Activated CD4-positive, alpha-beta T cell treated with anti-CD3 and anti-CD28 coated beads, Interleukin-2, amount 50 U/mL, for 4 hours (primary cell): ENCODE measurements at regions not wholly inside any gene's neighbourhood (a gene's known extent, or its start where the extent isn't known, plus 50 kb on each side); places are given as distances from the start of the nearest gene placed in this dataset.
"Not testable (repeated sequence)": the region's sequence is repeated elsewhere in the genome, so short reads cannot be mapped to it uniquely, and the experiment has no call there.

ENCODE experiments used
- DNase-seq, 2 experiments: peaks; one replicate each; pipeline ENCODE4 v3.0.0-alpha.2; 2020

GRCh38 chr4:18513861-18514260, 492.3 kb upstream of the LCORL start:
- DNase-seq, result no peak

- DNase-seq, result no peak
These were observed 491.2 kb upstream of the LCORL start for GRCh38 chr4:18512718-18513117.

- DNase-seq, result no peak
These were observed 490.2 kb upstream of the LCORL start for GRCh38 chr4:18511727-18512126.

- no peak for DNase-seq
These were observed 487.2 kb upstream of the LCORL start for GRCh38 chr4:18508786-18509185.

GRCh38 chr4:18480928-18481327, 459.4 kb upstream of the LCORL start:
- DNase-seq, result no peak

GRCh38 chr4:18480342-18480741, 458.8 kb upstream of the LCORL start:
- no peak for DNase-seq

GRCh38 chr4:18479825-18480224, 458.3 kb upstream of the LCORL start:
- no peak for DNase-seq

- DNase-seq, result no peak
These were observed 442.5 kb upstream of the LCORL start for GRCh38 chr4:18463987-18464559.

DNA sequence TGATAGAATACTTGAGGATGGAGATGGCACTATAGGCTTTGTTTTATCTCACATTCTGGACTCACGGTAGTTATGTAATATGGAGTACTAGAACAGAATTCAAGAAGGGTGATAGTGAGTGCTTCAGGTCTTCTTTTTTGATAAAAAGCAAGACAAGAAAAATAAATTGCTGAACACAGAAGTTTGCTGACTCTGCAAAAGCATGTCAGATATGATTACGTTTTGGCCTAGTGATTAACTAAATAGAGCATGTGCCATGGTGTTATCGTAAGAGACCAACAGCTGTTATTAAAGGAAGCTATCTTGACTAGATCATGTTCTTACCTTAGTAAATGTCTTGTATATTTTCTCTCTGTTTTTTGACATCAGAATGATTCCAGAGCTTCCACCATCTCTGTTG, 436.9 kb upstream of the LCORL start:
- no peak for DNase-seq

DNA sequence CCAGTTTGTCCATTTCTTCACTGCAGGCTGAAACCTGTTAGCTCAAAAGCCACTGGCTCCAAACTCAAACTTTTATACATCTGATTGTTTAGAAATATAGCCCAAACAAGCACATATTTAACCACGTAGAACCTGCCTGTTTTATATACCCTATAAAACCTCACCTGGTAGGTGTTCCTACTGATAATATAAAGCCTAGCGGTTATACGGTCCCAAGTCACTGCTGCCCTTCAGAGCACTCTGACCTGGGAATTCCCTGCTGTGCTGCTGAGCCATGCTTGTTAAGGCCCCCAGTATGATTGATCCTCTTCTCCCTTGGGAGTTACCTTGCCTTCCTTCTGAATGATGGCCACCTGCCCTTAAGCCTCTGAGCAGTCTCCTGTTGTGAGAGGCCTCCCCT, 432.8 kb upstream of the LCORL start:
- no peak for DNase-seq

DNA sequence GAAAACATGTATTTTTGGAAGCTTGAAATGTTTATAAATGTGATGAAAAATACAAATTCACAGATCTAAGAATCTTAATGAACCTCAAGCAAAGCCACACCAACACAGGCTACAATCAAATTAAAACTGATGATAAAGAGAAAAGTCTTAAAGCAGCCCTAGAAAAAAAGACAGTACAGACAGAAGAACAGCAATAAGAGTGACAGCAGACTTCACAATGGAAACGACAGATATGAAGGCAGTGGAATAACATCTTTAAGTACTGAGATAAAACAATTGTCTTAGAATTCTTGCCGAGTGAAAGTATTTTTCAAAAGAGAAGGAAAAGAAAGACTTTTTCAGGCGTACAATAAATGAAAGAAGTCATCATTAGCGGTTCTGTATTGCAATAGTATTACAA, 423.6 kb upstream of the LCORL start:
- no peak for DNase-seq

- no peak for DNase-seq
These were observed 422.7 kb upstream of the LCORL start for GRCh38 chr4:18444206-18444605.

- no peak for DNase-seq
These were observed 421.4 kb upstream of the LCORL start for GRCh38 chr4:18442957-18443356.

DNA sequence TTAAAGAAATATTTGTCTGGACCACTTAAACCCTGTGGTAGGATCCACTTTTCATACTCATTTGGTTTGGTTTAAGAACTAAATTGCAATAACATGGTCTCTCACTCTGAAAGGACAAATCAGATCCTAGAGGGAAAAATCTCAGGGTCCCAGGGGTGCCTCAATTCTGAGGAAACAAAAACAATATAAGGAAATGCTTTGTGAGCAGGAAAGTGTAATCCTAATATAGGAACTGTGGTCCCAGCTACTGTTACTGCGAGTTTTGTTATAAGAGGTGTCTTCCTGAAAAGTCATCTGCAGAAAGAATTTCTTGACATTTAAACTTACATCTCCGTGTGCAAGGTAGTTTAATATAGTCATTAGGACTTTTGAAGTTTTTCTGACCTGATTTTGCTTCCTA, 420.1 kb upstream of the LCORL start:
- DNase-seq, result no peak

DNA sequence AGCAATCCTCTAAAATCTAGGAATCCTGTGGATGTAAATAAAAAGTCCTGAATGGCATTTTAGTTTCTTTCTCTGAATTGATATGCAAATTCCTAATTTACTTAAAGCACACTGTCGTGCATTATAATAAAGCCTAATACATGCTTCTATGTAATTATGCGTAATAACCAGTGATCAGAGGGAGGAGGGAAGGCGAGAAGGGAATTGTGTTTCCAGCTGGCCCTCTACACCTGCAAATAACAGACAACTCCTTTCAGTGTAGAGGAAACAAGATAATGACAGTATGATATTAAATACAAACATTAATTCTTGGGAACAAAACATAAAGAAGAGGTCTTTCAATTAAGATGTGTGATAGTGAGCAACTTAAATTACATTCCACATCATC, 419.6 kb upstream of the LCORL start:
- no peak for DNase-seq

GRCh38 chr4:18440527-18441202, 419.1 kb upstream of the LCORL start:
- no peak for DNase-seq

DNA sequence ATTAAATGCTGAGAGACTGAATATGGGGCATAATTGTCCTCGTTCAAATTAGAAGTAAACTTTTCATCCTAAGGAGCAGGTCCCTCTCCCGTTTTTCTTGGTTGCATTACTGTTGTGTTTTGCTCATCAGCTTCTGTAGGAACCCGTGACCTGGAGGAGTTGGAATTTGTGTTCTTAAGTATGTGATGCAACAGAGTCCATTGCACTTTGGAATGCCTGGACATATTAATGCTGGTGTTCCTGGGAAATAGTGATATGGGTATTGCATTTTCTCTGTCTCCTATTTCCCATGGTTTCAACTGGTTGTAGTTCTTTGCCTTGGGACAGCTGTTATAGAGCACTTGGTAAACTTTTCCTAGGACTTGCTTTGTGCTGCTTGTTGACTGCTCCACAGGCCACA, 417.8 kb upstream of the LCORL start:
- DNase-seq, result no peak

DNA sequence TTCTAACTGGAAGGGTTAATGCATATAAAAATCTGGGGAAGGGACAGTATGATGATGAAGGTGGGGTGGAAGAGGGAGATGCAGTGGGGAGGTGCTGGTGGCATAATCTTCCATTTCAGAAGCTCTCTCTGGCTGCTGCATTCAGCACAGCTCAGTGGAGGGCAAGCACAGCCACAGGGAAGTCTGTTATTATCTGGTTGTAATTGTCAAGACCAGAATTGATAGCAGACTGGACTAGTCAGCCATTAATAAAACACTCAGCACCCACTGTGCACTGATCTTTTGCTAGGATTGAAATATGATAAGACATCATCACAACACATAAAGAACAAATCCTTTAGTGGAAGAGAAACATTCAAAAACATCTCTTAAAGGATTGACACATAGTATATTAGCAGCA, 414.2 kb upstream of the LCORL start:
- DNase-seq, result no peak

DNA sequence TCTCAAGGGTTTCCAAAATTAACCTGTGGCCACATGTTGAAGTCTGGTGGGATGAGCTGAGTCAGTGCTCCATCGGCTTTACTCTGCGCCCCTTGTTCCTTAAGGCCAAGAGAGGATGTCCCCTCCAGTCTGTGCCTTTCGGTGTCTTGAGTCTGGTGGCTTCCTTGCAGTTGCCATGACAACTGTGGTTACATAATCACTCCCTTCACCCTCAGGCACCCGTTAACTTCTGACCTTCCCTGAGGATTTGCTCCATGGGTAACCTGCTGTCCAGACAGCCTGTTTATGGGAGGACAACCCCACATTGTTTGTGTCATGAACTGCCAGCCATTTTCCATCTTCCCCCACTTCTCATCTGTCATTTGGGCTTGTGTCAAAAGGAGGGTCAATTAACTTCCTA, 401.1 kb upstream of the LCORL start:
- no peak for DNase-seq

DNA sequence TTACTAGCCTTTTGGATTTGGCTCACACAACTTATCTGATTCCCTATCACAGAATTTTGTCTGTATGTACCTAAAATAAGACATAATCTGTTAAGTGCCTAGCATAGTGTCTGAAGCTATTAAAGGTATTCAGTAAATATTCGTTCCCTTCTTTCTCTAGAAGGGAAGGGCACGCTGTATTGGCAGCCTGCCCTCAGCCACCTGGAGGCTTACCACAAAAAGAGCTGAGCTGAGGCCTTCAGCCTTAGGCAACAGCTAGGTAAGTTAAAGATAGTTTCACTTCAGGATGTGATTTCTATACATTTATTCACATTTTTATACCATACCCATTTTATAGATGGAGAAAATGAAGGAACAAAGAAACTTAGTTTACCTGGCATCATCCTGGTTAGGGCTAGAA, 400.0 kb upstream of the LCORL start:
- DNase-seq, result no peak

- no peak for DNase-seq
These were observed 398.2 kb upstream of the LCORL start for GRCh38 chr4:18419780-18420179.

- not testable (repeated sequence) for DNase-seq
These were observed 396.8 kb upstream of the LCORL start for GRCh38 chr4:18418195-18418898.

GRCh38 chr4:18417651-18418050, 396.1 kb upstream of the LCORL start:
- DNase-seq, result not testable (repeated sequence)

DNA sequence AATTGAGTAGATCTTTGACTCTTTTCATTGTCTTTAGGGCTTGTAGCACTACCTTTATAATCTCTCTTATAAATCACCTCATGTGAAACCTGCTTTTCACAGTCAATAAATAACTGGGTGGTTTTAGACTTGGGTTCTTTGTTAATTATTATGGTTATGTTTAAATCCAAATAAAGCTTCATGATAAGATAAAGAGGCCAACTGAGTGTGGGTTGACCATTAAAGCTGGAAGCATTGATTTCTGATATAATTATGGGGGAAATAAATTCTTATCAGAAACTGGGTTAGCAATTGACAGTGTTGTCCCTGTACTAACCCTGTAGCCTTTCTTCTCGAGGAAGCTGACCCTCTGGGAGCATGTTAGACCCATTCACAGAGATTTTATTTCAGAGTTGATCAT, 384.7 kb upstream of the LCORL start:
- no peak for DNase-seq

DNA sequence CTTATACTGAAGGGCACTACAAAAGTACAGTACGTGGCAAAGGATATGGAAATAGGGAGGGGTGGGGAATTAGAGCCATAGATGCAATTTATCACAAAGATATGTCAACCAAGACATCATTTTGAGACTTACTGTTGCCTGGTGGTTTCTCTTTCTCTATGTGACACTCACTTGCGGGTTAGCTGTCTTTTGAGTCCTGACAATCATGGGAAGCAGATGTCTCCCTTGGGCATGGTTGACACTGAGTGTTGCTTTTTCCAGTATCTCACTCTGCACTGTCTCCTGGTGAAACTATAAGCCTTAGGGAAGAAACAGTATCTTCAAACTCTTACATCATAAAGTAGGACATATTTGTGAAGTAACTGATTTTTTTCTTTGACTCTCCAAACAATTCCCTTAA, 383.5 kb upstream of the LCORL start:
- no peak for DNase-seq
